ENCODE measurements at regions not wholly inside any gene's neighbourhood (a gene's known extent, or its start where the extent isn't known, plus 50 kb on each side); places are given as distances from the start of the nearest gene placed in this dataset.

GRCh38 chr5:136686192-136686872 lies 321.0 kb upstream of the TRPC7 start:
- Histone ChIP-seq H3K4me3 (ENCODE audit: low read depth, low read length) (no peak overlapping the region), H3K36me3 (ENCODE audit: insufficient read depth) (no peaks in the 10 kb centered on the region), H3K27ac (ENCODE audit: low read depth) (no peak overlapping the region), H3K4me1 (ENCODE audit: insufficient read depth) (no peaks in the 10 kb centered on the region)
- 31% methylated on average over 1 of the region's 1 CpG for WGBS
- DNase-seq (ENCODE audit: extremely low spot score): no peak

GRCh38 chr5:136682986-136683385 lies 317.6 kb upstream of the TRPC7 start:
- Histone ChIP-seq H3K4me3 (ENCODE audit: low read depth, low read length) (no peak overlapping the region), H3K27ac (ENCODE audit: low read depth) (no peak overlapping the region), H3K4me1 (ENCODE audit: insufficient read depth) (no peaks in the 10 kb centered on the region), H3K36me3 (ENCODE audit: insufficient read depth) (no peaks in the 10 kb centered on the region)
- no peak for DNase-seq (ENCODE audit: extremely low spot score)
- WGBS: 90% methylated on average over 1 of the region's 1 CpG

- no peak overlapping the region for H3K27ac ChIP-seq (ENCODE audit: low read depth)
- H3K4me1 ChIP-seq (ENCODE audit: insufficient read depth): no peaks in the 10 kb centered on the region
- WGBS: 30% methylated on average over 9 of the region's 9 CpGs
- DNase-seq (ENCODE audit: extremely low spot score): no peak
- H3K4me3 ChIP-seq (ENCODE audit: low read depth, low read length): no peak overlapping the region
- no peaks in the 10 kb centered on the region for H3K36me3 ChIP-seq (ENCODE audit: insufficient read depth)
Observed at GRCh38 chr5:136679233-136679632, 313.9 kb upstream of the TRPC7 start.

GRCh38 chr5:136677217-136677616 lies 311.9 kb upstream of the TRPC7 start:
- DNase-seq (ENCODE audit: extremely low spot score): no peak
- no peaks in the 10 kb centered on the region for H3K36me3 ChIP-seq (ENCODE audit: insufficient read depth)
- no peaks in the 10 kb centered on the region for H3K4me1 ChIP-seq (ENCODE audit: insufficient read depth)
- WGBS: 68% methylated on average over 3 of the region's 3 CpGs
- H3K4me3 ChIP-seq (ENCODE audit: low read depth, low read length): no peak overlapping the region
- H3K27ac ChIP-seq (ENCODE audit: low read depth): no peak overlapping the region

DNA sequence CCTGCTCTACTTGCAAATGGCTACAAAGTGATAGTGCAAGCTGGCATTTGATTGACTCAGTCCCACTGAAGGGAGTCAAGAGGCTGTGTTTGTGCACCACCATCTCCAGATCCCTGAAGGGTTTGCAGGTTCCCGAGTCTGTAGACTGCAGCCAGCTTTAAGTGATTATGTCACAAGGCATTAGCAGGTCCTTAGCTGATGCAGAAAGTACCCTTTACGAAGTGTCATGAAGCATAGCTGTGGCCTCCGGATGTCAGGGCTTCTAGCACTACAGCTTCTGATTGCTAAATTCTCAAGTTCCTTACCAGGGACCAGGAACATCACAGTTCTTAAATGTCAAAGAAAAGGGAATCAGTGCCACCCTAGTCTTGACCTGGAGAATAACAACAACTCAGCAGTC lies 311.3 kb upstream of the TRPC7 start:
- 43% methylated on average over 3 of the region's 3 CpGs for WGBS
- Histone ChIP-seq H3K36me3 (ENCODE audit: insufficient read depth) (no peaks in the 10 kb centered on the region), H3K4me3 (ENCODE audit: low read depth, low read length) (no peak overlapping the region), H3K27ac (ENCODE audit: low read depth) (no peak overlapping the region), H3K4me1 (ENCODE audit: insufficient read depth) (no peaks in the 10 kb centered on the region)
- DNase-seq (ENCODE audit: extremely low spot score): no peak

- Histone ChIP-seq H3K27ac (ENCODE audit: low read depth) (no peak overlapping the region), H3K4me1 (ENCODE audit: insufficient read depth) (no peaks in the 10 kb centered on the region), H3K4me3 (ENCODE audit: low read depth, low read length) (no peak overlapping the region), H3K36me3 (ENCODE audit: insufficient read depth) (no peaks in the 10 kb centered on the region)
- DNase-seq (ENCODE audit: extremely low spot score): no peak
Observed at GRCh38 chr5:136675769-136676168, 310.4 kb upstream of the TRPC7 start.

DNA sequence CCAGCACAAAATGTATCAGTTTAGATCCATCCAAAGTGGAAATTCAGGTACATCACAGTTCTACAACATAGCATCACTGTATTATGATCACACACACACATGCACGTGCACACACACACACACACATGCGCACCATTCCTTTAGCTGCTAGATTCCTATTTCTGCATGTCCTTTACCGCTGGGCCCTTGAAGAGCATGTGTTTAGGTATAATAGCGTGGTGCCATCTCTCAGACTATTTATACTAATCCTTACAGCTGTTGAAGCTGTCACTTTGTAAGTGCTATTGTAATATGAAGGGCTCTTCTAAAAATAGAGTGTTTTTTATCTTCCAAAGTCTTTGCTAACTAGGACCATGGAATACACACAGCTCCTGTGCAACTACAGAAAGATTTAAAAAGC lies 308.8 kb upstream of the TRPC7 start:
- Histone ChIP-seq H3K36me3 (ENCODE audit: insufficient read depth) (no peaks in the 10 kb centered on the region), H3K4me1 (ENCODE audit: insufficient read depth) (no peaks in the 10 kb centered on the region), H3K4me3 (ENCODE audit: low read depth, low read length) (no peak overlapping the region), H3K27ac (ENCODE audit: low read depth) (no peak overlapping the region)
- no peak for DNase-seq (ENCODE audit: extremely low spot score)
- WGBS: 73% methylated on average over 4 of the region's 4 CpGs

DNA sequence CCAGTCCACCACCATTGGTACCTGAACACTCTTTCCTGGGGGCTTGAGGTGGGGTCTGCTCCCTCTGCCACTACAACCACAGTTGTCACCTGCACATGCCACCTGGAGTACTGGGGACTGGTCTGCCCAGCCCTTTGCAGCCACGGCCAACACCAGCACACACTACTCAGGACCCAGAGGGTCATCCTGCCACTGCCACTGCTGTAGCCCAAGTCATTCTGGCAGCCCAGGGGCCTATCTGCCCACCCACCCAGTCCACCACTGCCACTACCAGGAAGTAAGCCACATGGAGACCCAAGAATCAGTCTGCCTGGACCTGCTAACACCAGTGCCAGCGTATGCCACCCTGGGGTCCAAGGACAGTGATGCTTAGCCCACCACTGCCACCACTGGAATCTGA lies 302.4 kb upstream of the TRPC7 start:
- Histone ChIP-seq H3K27ac (ENCODE audit: low read depth) (no peak overlapping the region), H3K4me1 (ENCODE audit: insufficient read depth) (no peaks in the 10 kb centered on the region), H3K36me3 (ENCODE audit: insufficient read depth) (no peaks in the 10 kb centered on the region), H3K4me3 (ENCODE audit: low read depth, low read length) (no peak overlapping the region)
- WGBS: 89% methylated on average over 2 of the region's 2 CpGs
- DNase-seq (ENCODE audit: extremely low spot score): no peak

- Histone ChIP-seq H3K4me3 (ENCODE audit: low read depth, low read length) (no peak overlapping the region), H3K36me3 (ENCODE audit: insufficient read depth) (no peaks in the 10 kb centered on the region), H3K27ac (ENCODE audit: low read depth) (no peak overlapping the region), H3K4me1 (ENCODE audit: insufficient read depth) (no peaks in the 10 kb centered on the region)
- DNase-seq (ENCODE audit: extremely low spot score): no peak
- 62% methylated on average over 8 of the region's 8 CpGs for WGBS
Observed at GRCh38 chr5:136666970-136667620, 301.8 kb upstream of the TRPC7 start.

- no peak for DNase-seq (ENCODE audit: extremely low spot score)
- WGBS: 34% methylated on average over 1 of the region's 1 CpG
- H3K4me3 ChIP-seq (ENCODE audit: low read depth, low read length): no peak overlapping the region
- no peaks in the 10 kb centered on the region for H3K36me3 ChIP-seq (ENCODE audit: insufficient read depth)
- no peak overlapping the region for H3K27ac ChIP-seq (ENCODE audit: low read depth)
- no peaks in the 10 kb centered on the region for H3K4me1 ChIP-seq (ENCODE audit: insufficient read depth)
Observed at GRCh38 chr5:136665331-136665730, 300.0 kb upstream of the TRPC7 start.

DNA sequence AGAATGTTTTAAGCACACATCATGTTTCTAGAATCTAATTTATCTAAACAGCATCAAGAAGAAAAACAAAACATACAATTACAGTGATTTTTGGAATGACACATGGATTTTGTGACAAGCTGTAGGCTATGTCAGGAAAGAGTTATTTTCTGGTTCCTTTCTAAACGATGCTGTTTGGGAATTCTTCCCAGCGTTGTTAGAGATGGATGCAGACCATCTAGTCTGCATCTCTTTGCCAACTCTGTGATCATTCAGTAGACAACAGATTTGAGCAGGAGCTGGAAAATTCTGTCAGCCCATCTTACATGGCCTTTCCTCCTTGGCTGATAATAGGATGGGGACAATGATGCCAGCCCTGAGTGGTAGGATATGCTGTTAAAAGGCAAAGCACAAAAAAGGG lies 295.7 kb upstream of the TRPC7 start:
- Histone ChIP-seq H3K27ac (ENCODE audit: low read depth) (no peak overlapping the region), H3K4me1 (ENCODE audit: insufficient read depth) (no peaks in the 10 kb centered on the region), H3K4me3 (ENCODE audit: low read depth, low read length) (no peak overlapping the region), H3K36me3 (ENCODE audit: insufficient read depth) (no peaks in the 10 kb centered on the region)
- 23% methylated on average over 2 of the region's 2 CpGs for WGBS
- DNase-seq (ENCODE audit: extremely low spot score): no peak

GRCh38 chr5:136656811-136657210 lies 291.5 kb upstream of the TRPC7 start:
- DNase-seq (ENCODE audit: extremely low spot score): no peak
- Histone ChIP-seq H3K4me1 (ENCODE audit: insufficient read depth) (no peaks in the 10 kb centered on the region), H3K4me3 (ENCODE audit: low read depth, low read length) (no peak overlapping the region), H3K27ac (ENCODE audit: low read depth) (no peak overlapping the region), H3K36me3 (ENCODE audit: insufficient read depth) (no peaks in the 10 kb centered on the region)
- WGBS: 24% methylated on average over 4 of the region's 4 CpGs

DNA sequence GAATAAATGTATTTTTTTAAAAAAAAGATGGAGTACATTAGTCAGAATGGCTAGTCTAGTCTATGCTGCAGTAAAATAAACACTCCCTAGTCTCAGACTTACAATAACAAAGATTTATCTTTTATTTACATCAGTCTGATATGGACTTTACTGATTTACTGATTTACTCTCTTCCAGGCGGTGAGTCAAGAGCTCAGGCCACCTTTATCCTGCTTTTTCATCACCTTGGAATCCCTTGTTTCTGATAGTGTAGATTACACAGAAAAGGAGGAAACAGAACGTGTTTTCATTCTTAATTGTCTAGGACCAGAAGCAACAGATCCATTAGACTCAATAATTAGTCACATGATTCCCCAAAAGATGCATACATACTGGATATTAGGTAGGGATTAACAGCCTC lies 290.1 kb upstream of the TRPC7 start:
- WGBS: 11% methylated on average over 2 of the region's 2 CpGs
- Histone ChIP-seq H3K27ac (ENCODE audit: low read depth) (no peak overlapping the region), H3K36me3 (ENCODE audit: insufficient read depth) (no peaks in the 10 kb centered on the region), H3K4me1 (ENCODE audit: insufficient read depth) (no peaks in the 10 kb centered on the region), H3K4me3 (ENCODE audit: low read depth, low read length) (no peak overlapping the region)
- no peak for DNase-seq (ENCODE audit: extremely low spot score)

DNA sequence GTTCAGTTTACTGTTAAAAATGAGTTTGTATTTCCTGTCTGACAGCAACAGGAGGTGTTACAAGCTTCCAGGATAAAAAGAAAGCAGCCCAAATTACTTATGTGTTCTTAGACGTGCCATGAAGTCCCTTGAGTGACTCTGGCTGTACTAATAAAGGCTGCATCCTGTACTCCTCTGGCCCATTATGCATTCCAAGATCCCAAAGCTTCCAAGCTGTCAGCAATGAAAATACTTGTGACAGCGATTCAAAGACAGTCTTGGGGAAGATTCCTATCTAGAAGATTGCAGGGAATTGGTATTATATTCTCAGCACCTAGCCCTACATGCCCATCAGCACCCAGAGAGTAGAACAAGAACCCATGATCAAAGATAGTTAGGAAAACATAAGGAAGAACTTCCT lies 281.6 kb upstream of the TRPC7 start:
- Histone ChIP-seq H3K36me3 (ENCODE audit: insufficient read depth) (no peaks in the 10 kb centered on the region), H3K4me1 (ENCODE audit: insufficient read depth) (no peaks in the 10 kb centered on the region), H3K27ac (ENCODE audit: low read depth) (no peak overlapping the region), H3K4me3 (ENCODE audit: low read depth, low read length) (no peak overlapping the region)
- 52% methylated on average over 2 of the region's 2 CpGs for WGBS
- no peak for DNase-seq (ENCODE audit: extremely low spot score)
